ENCODE measurements at regions not wholly inside any gene's neighbourhood (a gene's known extent, or its start where the extent isn't known, plus 50 kb on each side); places are given as distances from the start of the nearest gene placed in this dataset.

- H2AFZ ChIP-seq (ENCODE audit: low read depth, low read length), result no peak overlapping the region
- H3K27me3 ChIP-seq (ENCODE audit: insufficient read depth, low read length), result no peaks in the 10 kb centered on the region
These were observed 880.6 kb upstream of the ARPP21 start for GRCh38 chr3:34758630-34759261.

GRCh38 chr3:34777386-34777785 is 861.9 kb upstream of the ARPP21 start:
- no peak overlapping the region for H2AFZ ChIP-seq (ENCODE audit: low read depth, low read length)
- H3K27me3 ChIP-seq (ENCODE audit: insufficient read depth, low read length), result no peaks in the 10 kb centered on the region
- no peaks in the 10 kb centered on the region for H3K4me1 ChIP-seq (ENCODE audit: insufficient read depth, low read length)
- no peak overlapping the region for H3K4me3 ChIP-seq (ENCODE audit: low read length)
- H3K36me3 ChIP-seq (ENCODE audit: insufficient read depth, low read length), result no peaks in the 10 kb centered on the region
- H3K9me3 ChIP-seq (ENCODE audit: low read length), result no peaks in the 10 kb centered on the region

More at GRCh38 chr3:34758630-34759261, 880.6 kb upstream of the ARPP21 start:
- no peak overlapping the region for H3K4me3 ChIP-seq (ENCODE audit: low read length)
- H3K36me3 ChIP-seq (ENCODE audit: insufficient read depth, low read length), result no peaks in the 10 kb centered on the region
- H3K4me1 ChIP-seq (ENCODE audit: insufficient read depth, low read length), result no peaks in the 10 kb centered on the region
- no peaks in the 10 kb centered on the region for H3K9me3 ChIP-seq (ENCODE audit: low read length)

- no peaks in the 10 kb centered on the region for H3K9me3 ChIP-seq (ENCODE audit: low read length)
- H2AFZ ChIP-seq (ENCODE audit: low read depth, low read length), result no peak overlapping the region
- H3K4me1 ChIP-seq (ENCODE audit: insufficient read depth, low read length), result no peaks in the 10 kb centered on the region
- no peaks in the 10 kb centered on the region for H3K27me3 ChIP-seq (ENCODE audit: insufficient read depth, low read length)
- no peak overlapping the region for H3K4me3 ChIP-seq (ENCODE audit: low read length)
- H3K36me3 ChIP-seq (ENCODE audit: insufficient read depth, low read length), result no peaks in the 10 kb centered on the region
These were observed 860.2 kb upstream of the ARPP21 start for GRCh38 chr3:34779092-34779491.

DNA sequence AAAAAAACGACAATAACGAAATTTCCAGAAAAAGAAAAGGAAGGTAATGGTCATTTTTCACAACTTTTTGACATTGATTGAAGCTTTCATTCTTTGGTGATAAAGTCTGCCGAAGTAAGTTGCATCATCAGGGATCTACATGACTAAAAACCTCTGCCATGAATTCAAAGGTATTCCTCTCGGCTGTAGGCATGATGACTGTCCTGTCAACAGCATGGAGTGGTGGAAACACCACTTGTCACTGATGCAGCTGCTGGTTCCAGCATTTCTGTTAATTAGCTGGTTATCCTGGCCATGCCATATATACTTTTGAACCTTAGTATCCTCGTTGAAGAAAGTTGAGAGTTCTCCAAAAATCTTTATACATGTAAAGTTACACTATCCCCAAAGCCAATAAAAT is 859.0 kb upstream of the ARPP21 start:
- Histone ChIP-seq H3K36me3 (ENCODE audit: insufficient read depth, low read length) (no peaks in the 10 kb centered on the region), H3K4me3 (ENCODE audit: low read length) (no peak overlapping the region), H3K27me3 (ENCODE audit: insufficient read depth, low read length) (no peaks in the 10 kb centered on the region), H3K4me1 (ENCODE audit: insufficient read depth, low read length) (no peaks in the 10 kb centered on the region), H3K9me3 (ENCODE audit: low read length) (no peaks in the 10 kb centered on the region), H2AFZ (ENCODE audit: low read depth, low read length) (no peak overlapping the region)

- H3K4me3 ChIP-seq (ENCODE audit: low read length), result no peak overlapping the region
- H3K4me1 ChIP-seq (ENCODE audit: insufficient read depth, low read length), result no peaks in the 10 kb centered on the region
- H3K36me3 ChIP-seq (ENCODE audit: insufficient read depth, low read length), result no peaks in the 10 kb centered on the region
- H2AFZ ChIP-seq (ENCODE audit: low read depth, low read length), result no peak overlapping the region
- H3K9me3 ChIP-seq (ENCODE audit: low read length), result no peaks in the 10 kb centered on the region
- H3K27me3 ChIP-seq (ENCODE audit: insufficient read depth, low read length), result no peaks in the 10 kb centered on the region
These were observed 858.4 kb upstream of the ARPP21 start for GRCh38 chr3:34780973-34781372.

- Histone ChIP-seq H3K36me3 (ENCODE audit: insufficient read depth, low read length) (no peaks in the 10 kb centered on the region), H3K4me1 (ENCODE audit: insufficient read depth, low read length) (no peaks in the 10 kb centered on the region), H3K4me3 (ENCODE audit: low read length) (no peak overlapping the region), H3K9me3 (ENCODE audit: low read length) (no peaks in the 10 kb centered on the region), H3K27me3 (ENCODE audit: insufficient read depth, low read length) (no peaks in the 10 kb centered on the region), H2AFZ (ENCODE audit: low read depth, low read length) (no peak overlapping the region)
These were observed 856.5 kb upstream of the ARPP21 start for GRCh38 chr3:34782871-34783270.

DNA sequence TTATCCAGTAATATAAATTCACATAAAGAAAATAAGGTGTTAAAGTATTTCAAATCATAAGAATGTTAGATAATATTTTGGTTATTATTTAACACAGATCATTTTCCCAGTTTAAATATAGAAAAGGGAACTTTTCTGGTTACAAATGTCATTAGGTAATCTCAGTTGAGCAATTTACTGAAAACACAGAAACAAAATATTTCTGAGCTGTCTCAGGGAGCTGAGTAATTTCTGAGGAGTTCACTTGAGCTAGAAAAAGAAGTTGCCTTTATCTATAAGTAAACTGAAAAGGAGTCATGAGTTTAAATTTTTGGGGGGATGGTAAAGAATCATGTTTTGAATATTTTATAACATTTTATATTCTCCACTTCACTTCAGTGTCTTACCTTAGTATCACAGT is 855.4 kb upstream of the ARPP21 start:
- Histone ChIP-seq H3K27me3 (ENCODE audit: insufficient read depth, low read length) (no peaks in the 10 kb centered on the region), H3K4me1 (ENCODE audit: insufficient read depth, low read length) (no peaks in the 10 kb centered on the region), H3K9me3 (ENCODE audit: low read length) (no peaks in the 10 kb centered on the region), H3K4me3 (ENCODE audit: low read length) (no peak overlapping the region), H3K36me3 (ENCODE audit: insufficient read depth, low read length) (no peaks in the 10 kb centered on the region), H2AFZ (ENCODE audit: low read depth, low read length) (no peak overlapping the region)

- H3K9me3 ChIP-seq (ENCODE audit: low read length), result no peaks in the 10 kb centered on the region
- H3K27me3 ChIP-seq (ENCODE audit: insufficient read depth, low read length), result no peaks in the 10 kb centered on the region
- H3K36me3 ChIP-seq (ENCODE audit: insufficient read depth, low read length), result no peaks in the 10 kb centered on the region
- H3K4me3 ChIP-seq (ENCODE audit: low read length), result no peak overlapping the region
- no peak overlapping the region for H2AFZ ChIP-seq (ENCODE audit: low read depth, low read length)
- H3K4me1 ChIP-seq (ENCODE audit: insufficient read depth, low read length), result peaks cover 2% of the 10 kb centered on the region
These were observed 846.3 kb upstream of the ARPP21 start for GRCh38 chr3:34793057-34793456.

DNA sequence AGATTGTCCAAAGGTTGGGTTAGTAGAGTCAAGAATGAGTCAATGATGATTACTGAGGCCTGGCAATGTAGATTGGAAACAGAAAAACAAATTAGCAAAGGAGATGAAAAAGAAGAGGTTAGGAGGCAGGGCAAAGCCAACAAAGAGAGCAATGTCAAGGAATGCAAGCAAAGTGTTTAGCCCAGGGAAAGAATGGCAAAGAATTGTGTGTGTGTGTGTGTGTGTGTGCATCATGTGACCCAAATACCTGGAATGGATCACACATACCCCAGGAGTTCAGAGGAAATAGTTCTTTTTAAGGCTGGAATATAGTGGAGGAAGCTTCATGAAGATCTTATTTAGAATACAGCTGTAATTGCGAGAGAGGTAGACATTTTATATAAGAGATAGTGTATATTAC is 831.7 kb upstream of the ARPP21 start:
- no peak overlapping the region for H2AFZ ChIP-seq (ENCODE audit: low read depth, low read length)
- H3K9me3 ChIP-seq (ENCODE audit: low read length), result no peaks in the 10 kb centered on the region
- peaks cover 3% of the 10 kb centered on the region for H3K4me1 ChIP-seq (ENCODE audit: insufficient read depth, low read length)
- H3K36me3 ChIP-seq (ENCODE audit: insufficient read depth, low read length), result no peaks in the 10 kb centered on the region
- no peaks in the 10 kb centered on the region for H3K27me3 ChIP-seq (ENCODE audit: insufficient read depth, low read length)
- no peak overlapping the region for H3K4me3 ChIP-seq (ENCODE audit: low read length)

DNA sequence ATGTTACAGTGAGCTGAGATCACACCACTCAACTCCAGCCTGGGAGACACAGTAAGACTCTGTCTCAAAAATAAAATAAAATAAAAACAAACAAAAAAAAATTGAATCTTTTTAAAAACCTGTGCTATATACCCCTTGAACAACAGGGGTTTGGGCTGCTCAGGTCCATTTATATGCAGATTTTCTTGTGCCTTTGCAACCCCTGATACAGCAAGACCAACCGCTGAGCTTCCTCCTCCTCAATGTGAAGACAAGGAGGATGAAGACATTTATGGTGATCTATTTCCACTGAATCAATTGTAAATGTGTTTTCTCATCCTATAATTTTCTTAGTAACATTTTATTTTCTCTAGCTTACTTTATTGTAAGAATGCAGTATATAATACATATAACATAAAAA is 831.0 kb upstream of the ARPP21 start:
- Histone ChIP-seq H3K4me3 (ENCODE audit: low read length) (no peak overlapping the region), H3K9me3 (ENCODE audit: low read length) (no peaks in the 10 kb centered on the region), H3K27me3 (ENCODE audit: insufficient read depth, low read length) (no peaks in the 10 kb centered on the region), H2AFZ (ENCODE audit: low read depth, low read length) (no peak overlapping the region), H3K36me3 (ENCODE audit: insufficient read depth, low read length) (no peaks in the 10 kb centered on the region), H3K4me1 (ENCODE audit: insufficient read depth, low read length) (peaks cover 3% of the 10 kb centered on the region)

DNA sequence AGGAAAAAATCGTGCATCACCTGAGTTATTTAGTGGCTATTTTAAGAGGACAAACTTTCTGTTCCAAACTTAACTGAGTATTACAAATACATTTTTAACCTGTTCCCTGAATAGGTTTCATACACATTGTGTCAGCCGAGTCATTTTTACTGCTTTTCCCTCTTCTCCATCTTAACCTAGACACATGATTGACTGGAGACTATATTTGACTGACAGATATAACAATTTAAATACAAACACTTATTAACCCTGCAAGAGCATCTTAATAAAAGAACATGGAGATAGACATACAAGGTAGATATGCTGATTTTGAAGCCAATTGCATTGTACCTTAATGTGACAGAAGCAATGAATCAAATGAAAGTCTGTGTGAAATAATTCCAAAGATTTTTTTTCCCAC is 810.5 kb upstream of the ARPP21 start:
- no peaks in the 10 kb centered on the region for H3K27me3 ChIP-seq (ENCODE audit: insufficient read depth, low read length)
- no peaks in the 10 kb centered on the region for H3K9me3 ChIP-seq (ENCODE audit: low read length)
- H2AFZ ChIP-seq (ENCODE audit: low read depth, low read length), result no peak overlapping the region
- H3K36me3 ChIP-seq (ENCODE audit: insufficient read depth, low read length), result no peaks in the 10 kb centered on the region
- peaks cover 6% of the 10 kb centered on the region for H3K4me1 ChIP-seq (ENCODE audit: insufficient read depth, low read length)
- H3K4me3 ChIP-seq (ENCODE audit: low read length), result no peak overlapping the region

GRCh38 chr3:34832865-34833508 is 806.3 kb upstream of the ARPP21 start:
- Histone ChIP-seq H3K36me3 (ENCODE audit: insufficient read depth, low read length) (no peaks in the 10 kb centered on the region), H3K9me3 (ENCODE audit: low read length) (no peaks in the 10 kb centered on the region), H2AFZ (ENCODE audit: low read depth, low read length) (no peak overlapping the region), H3K27me3 (ENCODE audit: insufficient read depth, low read length) (no peaks in the 10 kb centered on the region), H3K4me1 (ENCODE audit: insufficient read depth, low read length) (peaks cover 6% of the 10 kb centered on the region), H3K4me3 (ENCODE audit: low read length) (no peak overlapping the region)

GRCh38 chr3:34837848-34838741 is 801.2 kb upstream of the ARPP21 start:
- Histone ChIP-seq H3K4me1 (ENCODE audit: insufficient read depth, low read length) (peaks cover 6% of the 10 kb centered on the region), H3K36me3 (ENCODE audit: insufficient read depth, low read length) (no peaks in the 10 kb centered on the region), H3K27me3 (ENCODE audit: insufficient read depth, low read length) (no peaks in the 10 kb centered on the region), H3K4me3 (ENCODE audit: low read length) (no peak overlapping the region), H3K9me3 (ENCODE audit: low read length) (no peaks in the 10 kb centered on the region), H2AFZ (ENCODE audit: low read depth, low read length) (no peak overlapping the region)

Measured in neuron (in vitro differentiated cells).